ENCODE measurements at regions not wholly inside any gene's neighbourhood (a gene's known extent, or its start where the extent isn't known, plus 50 kb on each side); places are given as distances from the start of the nearest gene placed in this dataset.
A peak's percentile ranks its signal among the peaks of the same experiment; 100 is the strongest.
"Not testable (repeated sequence)": the region's sequence is repeated elsewhere in the genome, so short reads cannot be mapped to it uniquely, and the experiment has no call there.

DNA sequence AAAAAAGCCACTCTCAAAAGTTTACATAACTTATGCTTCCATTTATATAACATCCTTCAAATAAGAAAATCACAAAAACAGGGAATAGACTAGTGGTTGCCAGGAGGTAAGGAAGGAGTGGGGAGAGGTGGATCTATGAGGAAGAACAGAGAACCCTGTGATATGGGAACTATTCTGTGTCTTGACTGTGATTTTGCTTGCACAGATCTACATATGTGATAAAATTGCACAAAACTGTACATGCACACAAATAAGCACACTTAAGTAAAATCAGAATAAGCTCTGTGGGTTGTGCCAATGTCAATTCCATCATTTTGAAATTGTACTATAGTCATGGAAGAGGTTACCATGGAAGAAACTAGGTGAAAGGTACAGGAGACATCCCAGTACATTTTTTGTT, 121.6 kb upstream of the SGCG start:
- DNase-seq: no peak

DNA sequence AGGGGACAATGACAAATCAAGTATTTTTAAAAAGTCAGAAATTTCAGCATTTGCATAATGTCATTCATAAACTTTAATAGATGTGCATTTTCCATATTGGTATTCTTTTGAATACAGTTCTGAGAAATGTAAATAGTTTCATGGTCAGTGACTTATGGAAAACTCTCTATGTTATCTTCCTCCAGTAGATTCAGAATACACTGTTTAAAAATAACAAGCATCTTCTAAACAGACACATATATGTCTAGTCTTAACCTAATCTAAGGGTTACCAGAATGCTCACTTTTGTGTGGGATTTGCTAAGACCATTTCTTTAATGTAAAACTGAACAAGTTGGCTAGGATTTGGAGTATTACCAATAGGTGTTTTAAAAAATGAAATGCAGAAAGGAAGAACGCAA, 119.8 kb upstream of the SGCG start:
- DNase-seq: no peak

DNA sequence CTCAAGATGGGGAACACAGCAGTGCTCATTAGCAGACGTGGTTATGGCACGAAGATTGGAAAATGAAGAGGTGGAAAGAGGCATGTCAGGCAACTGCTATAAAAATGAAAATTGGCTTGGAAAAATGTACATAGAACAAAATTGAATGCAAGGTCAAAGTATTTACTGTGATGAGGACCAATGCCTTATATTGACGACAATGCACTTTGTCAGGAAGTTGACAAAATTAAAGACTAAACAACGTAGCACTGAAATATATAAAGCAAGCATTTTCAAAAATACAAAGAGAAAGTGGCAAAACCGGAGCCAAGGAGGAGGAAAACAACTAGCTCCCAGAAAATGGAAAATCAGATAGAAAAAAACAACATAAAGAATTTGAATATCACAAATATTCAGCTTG, 113.7 kb upstream of the SGCG start:
- no peak for DNase-seq

DNA sequence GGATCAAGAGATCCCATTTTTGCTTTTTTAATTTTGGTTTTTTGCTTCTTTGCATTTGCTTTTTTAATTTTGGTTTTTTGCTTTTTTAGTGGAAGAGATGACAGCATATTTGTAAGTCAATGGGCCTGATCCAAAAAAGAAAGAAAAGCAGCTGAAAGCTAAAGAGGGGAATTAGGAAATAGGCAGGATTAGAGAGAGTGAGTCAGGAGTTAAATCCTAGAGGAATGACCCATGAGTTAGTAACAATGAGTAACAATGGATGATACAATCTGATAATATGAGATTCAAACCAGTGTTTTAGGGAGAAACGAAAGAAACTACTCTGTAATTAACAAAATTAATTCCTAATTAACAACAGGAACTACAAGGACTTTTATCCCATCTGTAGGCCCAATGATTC, 111.2 kb upstream of the SGCG start:
- peak; percentile 89 for DNase-seq

DNA sequence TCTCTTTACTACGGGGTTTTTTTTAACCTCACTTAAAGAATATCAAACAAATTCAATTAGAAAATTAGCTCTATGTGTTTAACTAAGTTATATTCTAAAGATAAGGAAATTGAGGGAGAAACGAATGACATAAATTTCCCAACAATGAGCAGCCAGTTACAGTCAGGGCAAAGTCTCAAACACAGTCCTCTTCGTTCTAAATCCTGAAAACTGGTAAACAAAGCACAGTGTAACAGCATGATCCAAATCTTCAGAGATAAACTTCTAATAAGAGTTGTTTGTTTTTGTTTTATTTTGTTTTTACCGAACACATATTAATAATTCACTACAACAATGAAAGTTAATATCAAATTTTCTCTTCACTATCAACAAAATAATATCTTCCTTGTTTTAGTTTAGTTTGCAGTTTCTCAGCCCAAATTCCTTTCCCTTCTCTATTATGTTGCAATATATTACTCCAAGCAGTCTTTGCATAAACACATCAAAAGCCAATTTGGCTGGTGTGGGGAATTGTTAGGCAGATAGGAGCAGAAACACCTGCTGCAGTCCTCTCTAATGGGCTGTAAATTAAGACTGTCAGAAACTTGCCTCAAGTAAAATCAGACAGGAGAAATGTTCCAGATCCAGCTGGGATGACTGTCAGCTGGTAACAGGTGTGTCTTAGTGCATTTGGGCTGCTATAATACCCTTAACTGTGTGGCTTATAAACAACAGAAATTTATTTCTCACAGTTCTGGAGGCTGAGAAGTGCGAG, 106.5 kb upstream of the SGCG start:
- peak; percentile 27 for DNase-seq

DNA sequence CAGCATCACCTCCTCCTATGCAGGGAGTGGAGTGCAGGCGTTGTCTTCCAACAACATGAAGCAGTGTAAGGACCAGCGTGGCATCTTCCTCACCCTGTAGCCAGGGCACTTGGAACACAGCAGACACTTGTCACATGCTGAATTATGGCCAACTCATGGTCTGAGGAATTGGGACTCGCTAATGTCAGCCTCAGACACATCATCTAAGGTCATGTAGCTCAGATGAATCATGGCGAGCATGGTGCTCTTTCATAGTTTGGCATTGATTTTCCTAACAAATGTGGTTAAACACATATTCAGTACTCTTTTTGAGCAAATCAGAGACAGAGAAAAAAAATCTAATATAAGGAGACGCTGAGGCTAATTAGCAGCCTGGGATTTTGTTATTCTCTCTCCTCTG, 99.6 kb upstream of the SGCG start:
- DNase-seq: peak; percentile 62

DNA sequence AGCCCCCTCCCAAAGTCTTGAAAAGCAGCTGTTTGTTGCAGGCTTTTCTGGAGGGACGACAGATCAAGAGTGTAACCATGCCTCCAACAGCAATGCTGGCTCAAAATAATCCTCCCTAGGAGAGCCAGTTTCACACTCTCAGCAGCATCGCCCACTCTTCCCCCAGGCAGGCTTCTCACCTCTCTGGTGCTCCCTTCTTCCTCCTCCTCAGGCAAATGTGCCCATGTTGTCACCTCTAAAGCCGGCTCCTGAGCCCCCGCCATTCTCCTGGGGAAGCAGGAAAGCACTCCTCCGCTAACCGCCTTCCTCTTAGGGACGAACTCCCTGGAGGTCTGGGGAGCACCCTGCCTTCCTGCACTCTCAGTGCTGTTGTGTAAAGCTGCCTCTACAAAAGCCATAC, 98.9 kb upstream of the SGCG start:
- no peak for DNase-seq

DNA sequence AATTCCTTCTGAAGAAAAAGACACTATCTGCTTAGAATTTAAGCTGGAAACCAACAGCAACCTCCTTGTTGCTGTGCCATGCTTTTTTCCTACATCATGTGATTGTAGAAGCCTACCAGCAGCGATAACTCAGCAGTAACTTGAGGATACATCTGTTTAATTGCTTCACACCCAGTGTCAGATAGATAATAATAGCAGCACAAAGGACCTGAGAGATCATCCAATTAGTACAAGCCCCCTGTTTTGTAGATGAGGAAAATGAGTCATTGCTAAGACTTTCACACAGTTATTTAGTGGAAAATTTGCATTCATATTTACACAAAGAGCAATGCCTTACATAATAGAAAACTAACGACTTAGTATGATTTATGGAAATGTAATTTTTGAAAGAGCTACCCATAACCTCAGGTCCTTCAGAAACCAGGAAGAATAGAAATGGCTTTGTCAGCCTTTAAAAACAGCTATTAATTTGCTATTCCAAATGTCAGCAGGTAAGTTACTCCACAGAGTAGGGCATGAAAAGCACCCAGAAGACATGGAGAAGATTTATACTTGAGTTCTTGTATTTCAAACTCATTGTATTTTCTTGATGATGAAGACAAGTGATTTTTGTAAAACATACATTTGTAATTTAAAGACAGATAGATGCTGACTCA, 93.7 kb upstream of the SGCG start:
- no peak for DNase-seq

DNA sequence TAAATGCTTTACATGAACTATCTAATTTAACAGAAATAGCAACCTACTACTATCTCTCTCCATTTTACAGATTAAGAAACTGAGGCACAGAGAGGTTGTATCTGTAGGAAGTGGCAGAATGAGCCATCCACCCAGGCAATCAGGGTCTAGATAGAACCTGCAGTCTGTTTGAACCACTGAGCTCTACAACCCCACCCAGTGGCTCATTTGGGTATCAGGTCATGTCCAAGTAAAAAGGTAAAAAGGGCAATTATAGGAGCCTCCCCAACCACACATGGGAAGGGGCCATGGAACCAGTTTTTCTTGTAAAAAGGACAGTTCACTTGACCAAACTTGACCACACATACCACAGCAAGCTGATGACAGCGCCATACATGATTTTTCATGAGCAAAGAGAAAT, 92.9 kb upstream of the SGCG start:
- DNase-seq: no peak

DNA sequence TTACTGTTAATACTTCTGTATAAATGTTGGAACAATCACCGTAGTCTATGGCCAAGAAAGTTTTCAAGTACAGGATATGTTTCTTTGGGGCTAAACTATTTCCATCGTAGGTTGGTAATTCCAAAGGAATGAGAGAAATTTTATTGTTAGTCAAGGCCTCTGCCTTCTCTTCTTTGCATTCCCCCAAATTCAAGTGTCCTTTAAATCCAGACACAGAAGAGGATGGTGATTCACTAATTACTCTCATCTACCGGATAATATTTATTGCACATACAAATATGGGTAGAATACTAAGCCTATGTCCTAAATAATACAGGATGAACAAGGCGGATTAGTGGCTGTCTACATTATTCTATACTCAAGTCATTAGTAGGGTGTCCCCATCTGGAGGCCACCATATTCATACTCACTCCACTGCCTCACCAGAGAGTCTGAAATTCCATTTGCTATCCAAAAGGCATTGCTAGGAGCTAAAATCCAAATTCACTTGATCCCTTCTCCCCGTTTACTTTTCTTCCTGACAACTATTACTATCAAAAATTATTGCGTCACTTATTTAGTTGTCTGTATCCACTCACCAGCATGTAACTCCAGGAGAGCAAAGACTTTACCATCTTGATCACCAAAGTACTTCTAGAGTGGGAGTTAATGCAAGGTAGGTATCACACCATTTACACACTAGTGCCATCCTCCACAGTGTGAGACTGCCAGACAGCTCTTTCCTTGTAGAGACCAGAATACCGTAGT, 82.4 kb upstream of the SGCG start:
- no peak for DNase-seq

DNA sequence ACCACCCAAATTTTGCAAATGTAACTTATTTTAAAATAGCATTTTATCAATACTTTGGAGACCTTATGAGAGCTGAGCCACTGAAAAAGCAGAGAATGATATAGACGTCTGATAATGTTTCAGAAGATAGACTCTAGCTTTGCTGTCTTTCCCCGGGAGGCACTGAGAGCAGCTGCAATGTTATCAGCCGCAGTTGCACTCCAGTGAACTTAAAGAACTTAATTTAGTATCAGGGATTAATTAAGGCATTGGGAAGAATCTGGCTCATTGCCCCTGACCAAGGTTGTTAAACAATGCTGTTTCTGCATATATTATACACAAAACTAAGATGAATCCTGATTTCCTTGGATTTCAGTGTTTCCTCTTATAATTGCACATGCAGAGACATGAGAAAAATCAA, 75.7 kb upstream of the SGCG start:
- no peak for DNase-seq

DNA sequence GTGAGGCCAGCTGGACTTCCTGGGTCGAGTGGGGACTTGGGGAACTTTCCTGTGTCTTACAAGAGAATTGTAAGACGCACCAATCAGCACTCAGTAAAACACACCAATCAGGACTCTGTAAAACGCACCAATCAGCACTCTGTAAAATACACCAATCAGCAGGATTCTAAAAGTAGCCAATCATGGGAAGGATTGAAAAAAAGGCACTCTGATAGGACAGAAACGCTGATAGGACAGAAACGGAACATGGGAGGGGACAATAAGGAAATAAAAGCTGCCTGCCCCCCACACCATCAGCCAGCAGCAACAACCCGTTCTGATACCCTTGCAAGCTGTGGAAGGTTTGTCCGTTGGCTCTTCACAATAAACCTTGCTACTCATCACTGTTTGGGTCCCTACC, 73.1 kb upstream of the SGCG start:
- DNase-seq: no peak

DNA sequence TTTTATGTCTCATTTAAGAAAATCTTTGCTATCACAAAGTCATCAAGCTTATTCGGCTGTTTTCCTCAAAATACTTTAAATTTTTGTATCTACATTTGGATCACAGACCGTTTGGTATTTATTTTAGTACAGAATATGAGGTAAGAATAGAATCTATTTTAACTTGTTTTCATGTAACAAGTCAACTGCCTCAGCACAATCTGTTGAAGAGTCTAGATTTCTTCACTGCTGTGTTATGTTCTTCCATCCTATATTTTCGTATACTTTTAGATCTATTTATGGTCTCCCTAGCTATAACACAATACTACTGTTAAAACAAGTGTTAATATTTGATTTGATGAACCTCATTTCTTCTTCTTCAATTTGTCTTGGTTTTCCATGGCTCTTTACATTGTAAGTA, 61.6 kb upstream of the SGCG start:
- no peak for DNase-seq

DNA sequence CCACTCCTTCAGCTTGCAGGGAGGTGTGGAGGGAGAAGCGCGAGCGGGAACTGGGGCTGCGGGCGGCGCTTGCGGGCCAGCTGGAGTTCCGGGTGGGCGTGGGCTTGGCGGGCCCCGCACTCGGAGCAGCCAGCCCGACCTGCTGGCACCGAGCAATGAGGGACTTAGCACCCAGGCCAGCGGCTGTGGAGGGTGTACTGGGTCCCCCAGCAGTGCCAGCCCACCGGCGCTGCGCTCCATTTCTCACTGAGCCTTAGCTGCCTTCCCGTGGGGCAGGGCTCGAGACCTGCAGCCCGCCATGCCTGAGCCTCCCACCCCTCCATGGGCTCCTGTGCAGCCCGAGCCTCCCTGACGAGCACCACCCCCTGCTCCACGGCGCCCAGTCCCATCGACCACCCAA, 53.2 kb upstream of the SGCG start:
- not testable (repeated sequence) for DNase-seq

DNA sequence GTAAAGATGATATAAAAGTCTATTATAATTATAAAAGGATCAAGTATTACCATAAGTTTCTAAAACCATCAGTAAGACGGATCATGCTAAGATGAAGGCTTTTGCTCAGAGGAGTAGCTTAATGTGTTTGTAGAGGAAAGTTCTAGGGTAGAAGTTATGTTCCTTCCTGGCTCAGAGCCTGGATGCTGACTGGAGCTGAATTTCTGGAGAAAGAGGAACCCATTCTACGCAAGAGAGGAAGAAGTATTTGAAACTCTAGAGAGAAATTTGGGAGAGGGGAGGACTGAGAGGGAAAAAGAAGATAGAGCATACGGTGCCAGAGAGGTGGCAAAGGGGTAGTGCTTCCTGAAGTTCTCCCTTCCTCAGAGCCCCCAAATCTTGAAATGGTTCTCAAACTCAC, 51.4 kb upstream of the SGCG start:
- no peak for DNase-seq
